Lower leg skin (tissue), 4 donors: ENCODE measurements at regions not wholly inside any gene's neighbourhood (a gene's known extent, or its start where the extent isn't known, plus 50 kb on each side); places are given as distances from the start of the nearest gene placed in this dataset.
A peak's percentile ranks its signal among the peaks of the same experiment; 100 is the strongest.
"Not testable (repeated sequence)": the region's sequence is repeated elsewhere in the genome, so short reads cannot be mapped to it uniquely, and the experiment has no call there.

Source experiments
- DNase-seq, 2 donors: peaks; one replicate each; pipeline ENCODE4 v3.0.0-alpha.2; 2019; ENCODE audit warnings: low spot score in 2 of 2
- H3K4me3 ChIP-seq: fragments of 200-600 bp; sonication (generic); 2 replicates; pipeline ENCODE4 v1.5.1; 2017; ENCODE audit warnings: mild to moderate bottlenecking, low read depth; ENCODE audit not compliant: poor library complexity, severe bottlenecking
- CTCF ChIP-seq, 3 donors: fragments of 450-650 bp; IDR thresholded peaks; one replicate each; pipeline ENCODE4 v1.5.1; 2016; ENCODE audit warnings: antibody characterized with exemption in 3 of 3, mild to moderate bottlenecking in 3 of 3, moderate library complexity in 2 of 3
- POLR2A ChIP-seq, 2 donors: fragments of 450-650 bp; IDR thresholded peaks; one replicate each; pipeline ENCODE4 v1.6.1; 2016 to 2017; ENCODE audit warnings: antibody characterized with exemption in 2 of 2, mild to moderate bottlenecking in 1 of 2, moderate library complexity in 1 of 2
- WGBS, 2 donors: methylation state at CpG; one replicate each; pipeline ENCODE4 v1.1.5; 2018; 5-methylcytosine and 5-hydroxymethylcytosine counted together
- intact Hi-C: fragments of 100-400 bp; cut with DNase I; formaldehyde crosslinking; loops from one replicate; pipeline ENCODE4 v1.15.0; 2023; ENCODE audit warnings: low total_unique reads

GRCh38 chr20:40965671-40966070 lies 63.0 kb upstream of the TOP1 start:
- WGBS, 2 donors, result 79 to 86% methylated on average over 4 of the region's 4 CpGs
- intact Hi-C loops, result loop anchor here (10.0 kb wide), 2 partner anchors 1701 to 1911 kb away; no protein-coding TSS in a partner anchor
- peak in 1 of 2 donors; percentile 31 for DNase-seq
- H3K4me3 ChIP-seq, result no peak overlapping the region
- TF ChIP-seq POLR2A (IDR thresholded peaks at IDR 0.05) (no peak), CTCF (IDR thresholded peaks at IDR 0.05) (no peak)

DNA sequence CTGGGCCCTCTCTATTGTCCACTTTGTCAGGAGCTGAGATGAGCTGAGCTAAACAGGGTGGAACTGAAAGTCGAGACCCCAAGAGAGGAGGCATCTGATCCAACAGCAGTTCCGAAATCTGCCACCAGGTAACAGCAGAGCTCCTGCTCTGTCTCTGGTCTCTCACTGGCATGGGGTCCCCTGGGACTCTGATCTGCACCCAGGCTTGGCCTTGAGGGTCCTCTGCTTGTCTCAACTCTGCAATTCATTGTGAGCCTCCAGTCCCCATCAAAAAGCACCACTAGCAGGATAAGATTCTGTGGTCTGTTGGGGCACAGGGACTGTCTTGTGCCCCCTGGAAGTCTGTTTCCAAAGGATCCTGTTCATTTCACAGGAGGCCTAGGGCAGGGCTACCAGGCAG lies 62.5 kb upstream of the TOP1 start:
- peak in 1 of 2 donors; percentile 77 for DNase-seq
- H3K4me3 ChIP-seq, result no peak overlapping the region
- WGBS, 2 donors, result 85 to 100% methylated on average over 2 of the region's 2 CpGs
- no peak for TF ChIP-seq POLR2A (IDR thresholded peaks at IDR 0.05)
- TF ChIP-seq CTCF (IDR thresholded peaks at IDR 0.05), result no peak
- intact Hi-C loops, result loop anchor here (10.0 kb wide), 2 partner anchors 1701 to 1911 kb away; no protein-coding TSS in a partner anchor

DNA sequence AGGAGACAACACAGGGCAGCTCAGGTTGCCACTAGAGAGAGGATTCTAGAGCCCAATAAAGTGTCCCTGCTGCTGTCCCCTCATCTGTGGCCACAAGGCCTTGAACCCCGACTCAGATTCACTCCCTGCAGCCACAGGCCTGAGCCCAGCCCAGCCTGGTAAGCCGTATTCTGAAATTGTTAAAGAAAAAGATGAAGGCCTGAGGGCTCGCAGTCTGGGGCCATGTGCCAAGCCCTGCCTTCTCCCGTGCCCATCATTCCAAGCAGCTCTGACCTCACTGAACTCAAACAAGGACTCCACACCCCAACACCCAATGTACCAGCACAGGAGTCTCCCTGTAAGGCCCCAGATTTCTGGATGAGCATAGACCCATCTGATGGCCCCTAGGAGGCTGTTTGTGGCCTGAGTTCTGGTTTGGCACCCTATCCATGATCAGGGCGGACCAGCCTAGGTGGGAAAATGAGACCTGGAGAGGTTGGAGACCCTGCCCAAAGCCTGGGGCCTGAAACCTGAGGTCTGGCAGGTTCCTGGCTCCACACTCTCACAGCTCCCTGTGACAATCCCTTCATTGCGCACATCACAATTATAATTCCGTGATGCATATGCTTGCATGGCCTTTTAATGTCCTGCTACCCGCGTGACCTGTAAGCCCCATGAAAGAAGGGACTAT lies 62.0 kb upstream of the TOP1 start:
- TF ChIP-seq CTCF (IDR thresholded peaks at IDR 0.05) (no peak), POLR2A (IDR thresholded peaks at IDR 0.05) (no peak)
- no peak overlapping the region for H3K4me3 ChIP-seq
- intact Hi-C loops, result loop anchor here (10.0 kb wide), 2 partner anchors 1702 to 1912 kb away; no protein-coding TSS in a partner anchor
- 76 to 77% methylated on average over 9 of the region's 9 CpGs for WGBS, 2 donors
- DNase-seq, result peak in 1 of 2 donors; percentile 72

DNA sequence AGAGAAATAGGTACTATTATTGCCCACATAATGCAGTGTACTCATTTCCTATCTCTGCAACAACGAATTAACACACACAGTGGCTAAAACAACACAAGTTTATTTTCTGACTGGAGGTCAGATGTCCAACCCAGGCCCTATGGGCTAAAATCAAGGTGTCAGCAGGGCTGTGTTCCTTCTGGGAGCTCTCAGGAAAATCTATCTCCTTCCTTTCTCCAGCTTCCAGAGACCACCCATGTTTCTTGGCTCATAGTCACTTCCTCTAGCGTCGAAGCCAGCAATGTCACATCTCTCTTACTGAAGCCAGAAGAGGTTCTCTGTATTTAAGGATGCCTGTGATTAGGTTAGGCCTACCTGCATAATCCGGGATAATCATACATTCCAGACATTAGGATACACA lies 60.9 kb upstream of the TOP1 start:
- WGBS, 2 donors, result 60 to 72% methylated on average over 4 of the region's 4 CpGs
- no peak for DNase-seq
- intact Hi-C loops, result loop anchor here (10.0 kb wide), 2 partner anchors 1703 to 1913 kb away; no protein-coding TSS in a partner anchor
- no peak for TF ChIP-seq POLR2A (IDR thresholded peaks at IDR 0.05)
- no peak for TF ChIP-seq CTCF (IDR thresholded peaks at IDR 0.05)
- no peak overlapping the region for H3K4me3 ChIP-seq

- 17 to 25% methylated on average over 28 of the region's 28 CpGs for WGBS, 2 donors
- peak in 2 of 3 donors; percentile 42 to 77 for TF ChIP-seq CTCF (IDR thresholded peaks at IDR 0.05)
- peak; percentile 76 to 96 for DNase-seq
- intact Hi-C loops, result loop anchor here (10.0 kb wide), 2 partner anchors 1704 to 1914 kb away; no protein-coding TSS in a partner anchor
- not testable (repeated sequence) for H3K4me3 ChIP-seq
Observed at GRCh38 chr20:40968816-40969562, 59.6 kb upstream of the TOP1 start.
